WTC11 (cell line): ENCODE measurements at regions not wholly inside any gene's neighbourhood (a gene's known extent, or its start where the extent isn't known, plus 50 kb on each side); places are given as distances from the start of the nearest gene placed in this dataset.

ENCODE experiments used
- ATAC-seq: fragments of 200-7000 bp; cut with Tn5 transposase; 2 replicates; pipeline ENCODE4 v1.10.0; 2021; ENCODE audit warnings: mild to moderate bottlenecking, moderate library complexity
- CTCF ChIA-PET: fragments of 300-600 bp; sonication (Branson Sonifier 250); formaldehyde crosslinking; loops from one replicate; lab custom pipeline; 2021; ENCODE audit warnings: antibody characterized with exemption; lab: Charles Lee
- POLR2A ChIA-PET: fragments of 350-600 bp; sonication (Branson Sonifier 250); formaldehyde crosslinking; loops from one replicate; lab custom pipeline; 2021; ENCODE audit warnings: antibody characterized with exemption; lab: Charles Lee
- DNase-seq: peaks from one replicate; pipeline ENCODE4 v3.0.0; 2021; ENCODE audit warnings: low spot score
- H3K27ac Mint-ChIP-seq: 2 replicates; pipeline ENCODE4 v1.8.0; 2021; ENCODE audit warnings: mixed read lengths
- H3K27me3 Mint-ChIP-seq: 2 replicates; pipeline ENCODE4 v1.8.0; 2021; ENCODE audit warnings: low read depth, mild to moderate bottlenecking, moderate library complexity, mixed read lengths
- H3K36me3 Mint-ChIP-seq: 2 replicates; pipeline ENCODE4 v1.8.0; 2021; ENCODE audit warnings: mixed read lengths
- H3K4me1 Mint-ChIP-seq: 2 replicates; pipeline ENCODE4 v1.8.0; 2022; ENCODE audit warnings: mixed read lengths
- H3K4me3 Mint-ChIP-seq: 2 replicates; pipeline ENCODE4 v1.8.0; 2021; ENCODE audit warnings: mild to moderate bottlenecking, moderate library complexity, mixed read lengths
- H3K9me3 Mint-ChIP-seq: 2 replicates; pipeline ENCODE4 v1.8.0; 2021; ENCODE audit warnings: mixed read lengths
- CDX4 ChIP-seq: fragments of 250-450 bp; sonication (Bioruptor Pico); IDR thresholded peaks from 2 replicates; pipeline ENCODE4 v1.9.0; 2021; ENCODE audit warnings: moderate library complexity, mild to moderate bottlenecking, inconsistent platforms, borderline replicate concordance
- CREB1 ChIP-seq: sonication (generic); formaldehyde crosslinking; IDR thresholded peaks from 2 replicates; pipeline ENCODE4 v1.8.0; 2023; ENCODE audit warnings: mild to moderate bottlenecking, missing genetic modification reagents
- CREM ChIP-seq: sonication (generic); formaldehyde crosslinking; IDR thresholded peaks from 2 replicates; pipeline ENCODE4 v1.8.1; 2022; ENCODE audit warnings: mild to moderate bottlenecking, missing genetic modification reagents, moderate library complexity
- ELF4 ChIP-seq: sonication (generic); formaldehyde crosslinking; IDR thresholded peaks from 2 replicates; pipeline ENCODE4 v1.8.1; 2022; ENCODE audit warnings: low read depth, mild to moderate bottlenecking, moderate library complexity, missing genetic modification reagents
- EMX1 ChIP-seq: fragments of 250-450 bp; sonication (Bioruptor Pico); IDR thresholded peaks from 2 replicates; pipeline ENCODE4 v1.8.0; 2021; ENCODE audit warnings: mild to moderate bottlenecking
- ERG ChIP-seq: fragments of 250-450 bp; sonication (Bioruptor Pico); IDR thresholded peaks from 2 replicates; pipeline ENCODE4 v1.8.0; 2021; ENCODE audit warnings: mild to moderate bottlenecking
- ESRRA ChIP-seq: sonication (generic); formaldehyde crosslinking; IDR thresholded peaks from 2 replicates; pipeline ENCODE4 v1.8.1; 2022; ENCODE audit warnings: mild to moderate bottlenecking, missing genetic modification reagents, borderline replicate concordance
- ETV6 ChIP-seq: sonication (generic); formaldehyde crosslinking; IDR thresholded peaks from 2 replicates; pipeline ENCODE4 v1.8.1; 2022; ENCODE audit warnings: mild to moderate bottlenecking, missing genetic modification reagents
- GRHL2 ChIP-seq: fragments of 250-450 bp; sonication (Bioruptor Pico); IDR thresholded peaks from 2 replicates; pipeline ENCODE4 v1.8.0; 2022; ENCODE audit warnings: mild to moderate bottlenecking, moderate library complexity; ENCODE audit not compliant: insufficient replicate concordance, severe bottlenecking
- KAT7 ChIP-seq: sonication (generic); formaldehyde crosslinking; IDR thresholded peaks from 2 replicates; pipeline ENCODE4 v1.8.1; 2023; ENCODE audit warnings: missing genetic modification reagents, mild to moderate bottlenecking, borderline replicate concordance
- MAX ChIP-seq: sonication (generic); formaldehyde crosslinking; IDR thresholded peaks from 2 replicates; pipeline ENCODE4 v1.8.0; 2022; ENCODE audit warnings: mild to moderate bottlenecking, missing genetic modification reagents
- MYBL2 ChIP-seq: sonication (generic); formaldehyde crosslinking; IDR thresholded peaks from 2 replicates; pipeline ENCODE4 v1.8.1; 2023; ENCODE audit warnings: mild to moderate bottlenecking, moderate library complexity, missing genetic modification reagents
- NFATC4 ChIP-seq: fragments of 250-450 bp; sonication (Bioruptor Pico); IDR thresholded peaks from 2 replicates; pipeline ENCODE4 v1.9.0; 2021; ENCODE audit warnings: mild to moderate bottlenecking
- NR1H2 ChIP-seq: sonication (generic); formaldehyde crosslinking; IDR thresholded peaks from 2 replicates; pipeline ENCODE4 v1.9.0; 2021; ENCODE audit warnings: mild to moderate bottlenecking, moderate library complexity, missing genetic modification reagents
- NR2C2 ChIP-seq: sonication (generic); formaldehyde crosslinking; IDR thresholded peaks from 2 replicates; pipeline ENCODE4 v1.8.0; 2022; ENCODE audit warnings: mild to moderate bottlenecking, missing genetic modification reagents
- OVOL2 ChIP-seq: fragments of 250-450 bp; sonication (Bioruptor Pico); IDR thresholded peaks from 2 replicates; pipeline ENCODE4 v1.9.0; 2021; ENCODE audit warnings: mild to moderate bottlenecking, borderline replicate concordance
- PREB ChIP-seq: sonication (generic); formaldehyde crosslinking; IDR thresholded peaks from 2 replicates; pipeline ENCODE4 v1.8.1; 2022; ENCODE audit warnings: mild to moderate bottlenecking, missing genetic modification reagents, moderate library complexity, borderline replicate concordance
- PRRX2 ChIP-seq: fragments of 250-450 bp; sonication (Bioruptor Pico); IDR thresholded peaks from 2 replicates; pipeline ENCODE4 v1.8.0; 2021; ENCODE audit warnings: mild to moderate bottlenecking
- RELA ChIP-seq: sonication (generic); formaldehyde crosslinking; IDR thresholded peaks from 2 replicates; pipeline ENCODE4 v1.8.1; 2022; ENCODE audit warnings: missing genetic modification reagents, mild to moderate bottlenecking, borderline replicate concordance
- SP1 ChIP-seq: sonication (generic); formaldehyde crosslinking; conservative IDR thresholded peaks from 2 replicates; pipeline ENCODE4 v1.8.1; 2022; ENCODE audit warnings: missing genetic modification reagents
- STAT6 ChIP-seq: sonication (generic); formaldehyde crosslinking; conservative IDR thresholded peaks from 2 replicates; pipeline ENCODE4 v1.8.1; 2023; ENCODE audit warnings: mild to moderate bottlenecking, low read depth, missing genetic modification reagents, moderate library complexity
- TEAD1 ChIP-seq: sonication (generic); formaldehyde crosslinking; IDR thresholded peaks from 2 replicates; pipeline ENCODE4 v1.8.0; 2022; ENCODE audit warnings: mild to moderate bottlenecking, missing genetic modification reagents
- TEAD4 ChIP-seq: sonication (generic); formaldehyde crosslinking; IDR thresholded peaks from 2 replicates; pipeline ENCODE4 v1.8.0; 2022; ENCODE audit warnings: mild to moderate bottlenecking, missing genetic modification reagents
- ZNF263 ChIP-seq: sonication (generic); formaldehyde crosslinking; IDR thresholded peaks from 2 replicates; pipeline ENCODE4 v1.8.1; 2022; ENCODE audit warnings: low read depth, mild to moderate bottlenecking, moderate library complexity, missing genetic modification reagents
- ZNF281 ChIP-seq: sonication (generic); formaldehyde crosslinking; IDR thresholded peaks from 2 replicates; pipeline ENCODE4 v1.8.0; 2023; ENCODE audit warnings: mild to moderate bottlenecking, missing genetic modification reagents
- ZNF396 ChIP-seq: fragments of 250-450 bp; sonication (Bioruptor Pico); IDR thresholded peaks from 2 replicates; pipeline ENCODE4 v1.8.0; 2021; ENCODE audit warnings: mild to moderate bottlenecking, moderate library complexity, borderline replicate concordance

- H3K27me3 Mint-ChIP-seq, result no peaks in the 10 kb centered on the region; the same call in 1 of the 2 replicates
- no peak overlapping the region for H3K27ac Mint-ChIP-seq
- no peak overlapping the region for H3K4me3 Mint-ChIP-seq
- no peaks in the 10 kb centered on the region for H3K4me1 Mint-ChIP-seq
- no peaks in the 10 kb centered on the region for H3K36me3 Mint-ChIP-seq
- TF ChIP-seq TEAD4 (CRISPR knock-in tag) (no peak), RELA (CRISPR knock-in tag) (no peak)
- ATAC-seq (no peak), DNase-seq (no peak)
- H3K9me3 Mint-ChIP-seq, result peaks cover 5% of the 10 kb centered on the region; the same call in 1 of the 2 replicates
- ChIA-PET POLR2A (no interaction called here), CTCF (no interaction called here)
Measured at GRCh38 chr14:40025101-40025500, 592.9 kb upstream of the FBXO33 start.

GRCh38 chr14:40010961-40011360, 578.7 kb upstream of the FBXO33 start:
- ATAC-seq (no peak), DNase-seq (no peak)
- Mint-ChIP-seq H3K4me1 (no peaks in the 10 kb centered on the region), H3K36me3 (no peaks in the 10 kb centered on the region; the same call in 1 of the 2 replicates), H3K4me3 (no peak overlapping the region), H3K27me3 (no peaks in the 10 kb centered on the region), H3K27ac (no peak overlapping the region), H3K9me3 (peaks cover 18% of the 10 kb centered on the region)
- ChIA-PET CTCF (no interaction called here), POLR2A (no interaction called here)
- no peak for TF ChIP-seq NR1H2 (CRISPR knock-in tag)
- TF ChIP-seq KAT7 (CRISPR knock-in tag), result no peak
- TF ChIP-seq ZNF396 (CRISPR knock-in tag), result no peak
- TF ChIP-seq MAX (CRISPR knock-in tag), result no peak
- TF ChIP-seq ZNF281 (CRISPR knock-in tag), result no peak
- no peak for TF ChIP-seq STAT6 (CRISPR knock-in tag)
- TF ChIP-seq ELF4, result no peak
- TF ChIP-seq SP1 (CRISPR knock-in tag), result no peak
- no peak for TF ChIP-seq CREB1 (CRISPR knock-in tag)
- no peak for TF ChIP-seq MYBL2 (CRISPR knock-in tag)
- no peak for TF ChIP-seq ZNF263 (CRISPR knock-in tag)
- TF ChIP-seq NFATC4, result no peak
- no peak for TF ChIP-seq CDX4 (CRISPR knock-in tag)
- TF ChIP-seq OVOL2, result no peak

- no peak for DNase-seq
- Mint-ChIP-seq H3K4me3 (no peak overlapping the region), H3K27ac (no peak overlapping the region), H3K4me1 (no peaks in the 10 kb centered on the region), H3K9me3 (peaks cover 18% of the 10 kb centered on the region), H3K36me3 (no peaks in the 10 kb centered on the region; the same call in 1 of the 2 replicates), H3K27me3 (no peaks in the 10 kb centered on the region)
- CTCF ChIA-PET, result no interaction called here
- no peak for ATAC-seq
- POLR2A ChIA-PET, result no interaction called here
- TF ChIP-seq ETV6 (CRISPR knock-in tag), result no peak
- TF ChIP-seq PRRX2 (CRISPR knock-in tag), result no peak
- no peak for TF ChIP-seq CREM (CRISPR knock-in tag)
- TF ChIP-seq NR1H2 (CRISPR knock-in tag), result no peak
- TF ChIP-seq ELF4, result no peak
- no peak for TF ChIP-seq ZNF263 (CRISPR knock-in tag)
- no peak for TF ChIP-seq NR2C2 (CRISPR knock-in tag)
- TF ChIP-seq PREB, result no peak
- no peak for TF ChIP-seq RELA (CRISPR knock-in tag)
- TF ChIP-seq GRHL2 (CRISPR knock-in tag), result no peak
- no peak for TF ChIP-seq ESRRA
- TF ChIP-seq ERG, result no peak
- TF ChIP-seq MYBL2 (CRISPR knock-in tag), result no peak
- no peak for TF ChIP-seq EMX1 (CRISPR knock-in tag)
- TF ChIP-seq TEAD1 (CRISPR knock-in tag), result no peak
- TF ChIP-seq, all 79 proteins: peak for 0
Measured at GRCh38 chr14:40009771-40010170, 577.5 kb upstream of the FBXO33 start.
